Upper lobe of left lung (tissue), 6 donors: ENCODE measurements at regions not wholly inside any gene's neighbourhood (a gene's known extent, or its start where the extent isn't known, plus 50 kb on each side); places are given as distances from the start of the nearest gene placed in this dataset.

Experiments used
- ATAC-seq, 2 donors: fragments of 200-7000 bp; cut with Tn5 transposase; one replicate each; pipeline ENCODE4 v1.9.1; 2022; ENCODE audit warnings: mild to moderate bottlenecking in 2 of 2, moderate library complexity in 2 of 2; ENCODE audit not compliant: low FRiP score in 2 of 2
- DNase-seq, 2 donors: peaks; one replicate each; pipeline ENCODE4 v3.0.0-alpha.2; 2019 to 2020
- H3K27ac ChIP-seq, 4 donors: fragments of 200-600 bp; sonication (generic); one replicate each; pipeline ENCODE4 v1.5.1; 2016 to 2019
- H3K27me3 ChIP-seq, 4 donors: fragments of 200-600 bp; sonication (generic); one replicate each; pipeline ENCODE4 v1.5.1; 2017 to 2019
- H3K36me3 ChIP-seq, 4 donors: fragments of 200-600 bp; sonication (generic); one replicate each; pipeline ENCODE4 v1.5.1; 2016 to 2019
- H3K4me1 ChIP-seq, 4 donors: fragments of 200-600 bp; sonication (generic); one replicate each; pipeline ENCODE4 v1.5.1; 2018 to 2019
- H3K4me3 ChIP-seq, 4 donors: fragments of 200-600 bp; sonication (generic); one replicate each; pipeline ENCODE4 v1.5.1; 2017 to 2019; ENCODE audit warnings: mild to moderate bottlenecking in 2 of 4, moderate library complexity in 1 of 4
- H3K9me3 ChIP-seq, 4 donors: fragments of 200-600 bp; sonication (generic); one replicate each; pipeline ENCODE4 v1.5.1; 2018 to 2019
- EP300 ChIP-seq, 4 donors: sonication (generic); formaldehyde crosslinking; IDR thresholded peaks; one replicate each; pipeline ENCODE4 v1.5.1; 2017; ENCODE audit warnings: antibody characterized with exemption in 4 of 4, control low read depth in 2 of 4
- POLR2A ChIP-seq, 4 donors: fragments of 450-650 bp; IDR thresholded peaks; one replicate each; pipeline ENCODE4 v1.5.1; 2016 to 2017; ENCODE audit warnings: antibody characterized with exemption in 4 of 4, mild to moderate bottlenecking in 2 of 4
- POLR2AphosphoS5 ChIP-seq, 2 donors: sonication (generic); formaldehyde crosslinking; IDR thresholded peaks; one replicate each; pipeline ENCODE4 v1.5.1; 2017; ENCODE audit warnings: antibody characterized with exemption in 2 of 2
- WGBS, 2 donors: methylation state at CpG; one replicate each; pipeline ENCODE4 v1.1.5; 2017 to 2018; 5-methylcytosine and 5-hydroxymethylcytosine counted together
- TF ChIP-seq, protein P1 (sequence below), 6 experiments: fragments of 450-650 bp in 4 of 6; fragments of 200-600 bp in 2 of 6; sonication (generic) in 2 of 6; IDR thresholded peaks; one replicate each; pipeline ENCODE4 v1.5.1; 2016 to 2019; ENCODE audit warnings: antibody characterized with exemption in 6 of 6
- donor health status: DM: no; HTN: no; CAD: no; lungs with moderate emphysema.
- donor health status: DM: no; HTN: yes; CAD: no; lungs with severe emphysema.

DNA sequence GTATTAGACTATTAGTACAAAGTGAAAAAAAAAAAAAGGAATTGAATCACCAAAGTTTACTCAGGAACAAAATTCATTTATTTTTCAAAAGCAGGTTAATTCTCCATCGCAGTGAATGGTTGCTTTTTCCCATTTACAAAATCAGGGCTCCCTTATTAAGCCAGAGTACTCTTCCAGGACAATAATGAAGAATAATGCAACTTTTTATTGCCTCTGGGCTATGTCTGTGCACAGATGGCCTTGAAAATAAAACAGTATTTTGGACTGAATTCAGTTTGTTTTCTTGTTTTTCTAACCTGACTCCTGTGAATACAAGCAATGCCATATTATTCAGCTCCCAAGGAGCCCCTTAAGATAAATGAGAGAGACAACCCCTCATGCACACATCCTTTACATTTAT lies 246.8 kb downstream of the KCNS3 start:
- ATAC-seq (no peak), DNase-seq (no peak)
- Histone ChIP-seq H3K4me1 (no peaks in the 10 kb centered on the region), H3K4me3 (no peak overlapping the region), H3K36me3 (no peaks in the 10 kb centered on the region), H3K27ac (no peak overlapping the region), H3K27me3 (no peaks in the 10 kb centered on the region), H3K9me3 (no peaks in the 10 kb centered on the region)
- 84 to 93% methylated on average over 1 of the region's 1 CpG for WGBS, 2 donors
- TF ChIP-seq EP300 (IDR thresholded peaks at IDR 0.05) = no peak
- no peak for TF ChIP-seq POLR2A (IDR thresholded peaks at IDR 0.05)
- TF ChIP-seq POLR2AphosphoS5 (IDR thresholded peaks at IDR 0.05) = no peak
- TF ChIP-seq, protein P1, sequence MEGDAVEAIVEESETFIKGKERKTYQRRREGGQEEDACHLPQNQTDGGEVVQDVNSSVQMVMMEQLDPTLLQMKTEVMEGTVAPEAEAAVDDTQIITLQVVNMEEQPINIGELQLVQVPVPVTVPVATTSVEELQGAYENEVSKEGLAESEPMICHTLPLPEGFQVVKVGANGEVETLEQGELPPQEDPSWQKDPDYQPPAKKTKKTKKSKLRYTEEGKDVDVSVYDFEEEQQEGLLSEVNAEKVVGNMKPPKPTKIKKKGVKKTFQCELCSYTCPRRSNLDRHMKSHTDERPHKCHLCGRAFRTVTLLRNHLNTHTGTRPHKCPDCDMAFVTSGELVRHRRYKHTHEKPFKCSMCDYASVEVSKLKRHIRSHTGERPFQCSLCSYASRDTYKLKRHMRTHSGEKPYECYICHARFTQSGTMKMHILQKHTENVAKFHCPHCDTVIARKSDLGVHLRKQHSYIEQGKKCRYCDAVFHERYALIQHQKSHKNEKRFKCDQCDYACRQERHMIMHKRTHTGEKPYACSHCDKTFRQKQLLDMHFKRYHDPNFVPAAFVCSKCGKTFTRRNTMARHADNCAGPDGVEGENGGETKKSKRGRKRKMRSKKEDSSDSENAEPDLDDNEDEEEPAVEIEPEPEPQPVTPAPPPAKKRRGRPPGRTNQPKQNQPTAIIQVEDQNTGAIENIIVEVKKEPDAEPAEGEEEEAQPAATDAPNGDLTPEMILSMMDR (IDR thresholded peaks at IDR 0.05) = no peak

DNA sequence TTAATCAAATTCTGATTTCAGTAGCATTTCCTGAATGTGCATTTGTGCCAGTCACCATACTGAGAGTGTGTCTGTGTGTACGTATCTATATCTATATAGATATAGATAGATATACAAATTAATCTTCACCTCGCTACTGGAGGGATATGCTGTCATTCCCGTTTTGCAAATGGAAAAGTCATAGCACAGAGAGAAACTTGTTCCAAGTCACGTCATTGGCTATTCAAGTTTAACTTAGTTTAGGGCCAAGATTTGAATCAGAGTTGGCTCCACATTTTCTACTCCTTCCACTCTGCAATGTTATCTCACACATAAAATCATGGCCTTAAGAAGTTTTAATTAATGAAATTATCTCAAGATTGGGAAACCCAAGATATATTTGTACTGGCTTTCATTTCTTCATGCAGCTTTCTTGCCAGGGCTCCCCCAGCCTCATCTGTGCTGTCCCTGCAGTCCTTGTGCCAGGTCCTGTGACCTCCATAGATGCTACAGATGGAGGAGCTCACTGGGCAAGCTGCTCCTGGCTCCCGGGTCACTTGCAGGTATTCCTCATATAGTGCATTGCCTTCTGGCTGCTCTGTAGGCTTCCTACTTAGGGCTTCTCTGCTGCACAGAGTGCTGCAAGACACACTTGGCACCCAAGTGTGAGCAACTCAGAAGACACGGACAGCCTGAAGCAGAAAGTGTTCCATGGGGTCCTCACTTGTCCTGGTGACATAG lies 245.8 kb downstream of the KCNS3 start:
- H3K9me3 ChIP-seq = no peaks in the 10 kb centered on the region
- WGBS, 2 donors = 69 to 75% methylated on average over 5 to 6 of the region's 6 CpGs
- H3K27ac ChIP-seq = no peak overlapping the region
- ATAC-seq = no peak
- H3K4me3 ChIP-seq = no peak overlapping the region
- DNase-seq = no peak
- TF ChIP-seq POLR2AphosphoS5 (IDR thresholded peaks at IDR 0.05) = no peak
- no peak for TF ChIP-seq EP300 (IDR thresholded peaks at IDR 0.05)
- TF ChIP-seq POLR2A (IDR thresholded peaks at IDR 0.05) = no peak
- TF ChIP-seq, protein P1 (IDR thresholded peaks at IDR 0.05) = no peak
- H3K36me3 ChIP-seq = no peaks in the 10 kb centered on the region
- no peaks in the 10 kb centered on the region for H3K27me3 ChIP-seq
- no peaks in the 10 kb centered on the region for H3K4me1 ChIP-seq

DNA sequence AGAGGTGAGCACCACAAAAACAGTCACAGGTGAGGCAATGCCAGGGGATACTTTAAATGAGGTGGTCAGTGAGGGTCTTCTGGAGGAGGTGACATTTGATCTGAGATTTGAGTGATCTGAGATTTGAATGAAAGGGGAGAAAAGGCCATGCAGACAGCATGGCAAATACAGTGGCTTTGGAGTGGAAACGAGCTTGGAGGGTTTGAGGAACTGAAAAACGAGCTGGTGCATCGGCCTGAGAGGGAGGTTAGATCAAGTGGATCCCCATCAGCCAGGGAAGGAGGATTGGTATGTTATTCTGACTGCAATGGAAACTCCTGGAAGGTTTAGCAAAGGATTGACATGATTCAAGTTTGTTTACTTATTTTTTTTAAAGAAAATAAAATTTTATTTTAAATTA lies 245.1 kb downstream of the KCNS3 start:
- 56 to 65% methylated on average over 3 of the region's 3 CpGs for WGBS, 2 donors
- Histone ChIP-seq H3K4me3 (no peak overlapping the region), H3K9me3 (no peaks in the 10 kb centered on the region), H3K36me3 (no peaks in the 10 kb centered on the region), H3K4me1 (no peaks in the 10 kb centered on the region), H3K27ac (no peak overlapping the region), H3K27me3 (no peaks in the 10 kb centered on the region)
- no peak for DNase-seq
- ATAC-seq = no peak
- TF ChIP-seq POLR2AphosphoS5 (IDR thresholded peaks at IDR 0.05) (no peak), EP300 (IDR thresholded peaks at IDR 0.05) (no peak), POLR2A (IDR thresholded peaks at IDR 0.05) (no peak)
- TF ChIP-seq, protein P1 (IDR thresholded peaks at IDR 0.05) = no peak

DNA sequence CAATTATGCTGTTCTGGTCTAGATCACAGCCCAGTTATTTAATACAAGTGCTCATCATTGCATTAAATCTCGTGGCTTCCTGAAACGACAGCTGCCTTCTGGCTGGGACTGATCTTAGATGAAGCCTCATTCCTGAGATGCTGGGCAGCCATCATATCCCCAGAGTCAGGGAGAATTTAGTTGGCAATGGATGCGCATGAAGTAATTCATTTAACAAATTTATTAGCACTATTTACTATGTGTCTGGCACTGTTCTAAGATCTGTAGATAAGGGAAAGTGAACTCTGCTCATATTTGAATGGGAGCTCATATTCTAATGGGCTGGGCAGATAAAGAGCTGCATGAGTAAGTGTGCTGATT lies 244.7 kb downstream of the KCNS3 start:
- no peak for ATAC-seq
- WGBS, 2 donors = 57 to 59% methylated on average over 3 of the region's 3 CpGs
- Histone ChIP-seq H3K36me3 (no peaks in the 10 kb centered on the region), H3K9me3 (no peaks in the 10 kb centered on the region), H3K27me3 (no peaks in the 10 kb centered on the region), H3K4me1 (no peaks in the 10 kb centered on the region), H3K27ac (no peak overlapping the region), H3K4me3 (no peak overlapping the region)
- TF ChIP-seq POLR2AphosphoS5 (IDR thresholded peaks at IDR 0.05) (no peak), POLR2A (IDR thresholded peaks at IDR 0.05) (no peak), EP300 (IDR thresholded peaks at IDR 0.05) (no peak)
- TF ChIP-seq, protein P1 (IDR thresholded peaks at IDR 0.05) = no peak
- DNase-seq = no peak

DNA sequence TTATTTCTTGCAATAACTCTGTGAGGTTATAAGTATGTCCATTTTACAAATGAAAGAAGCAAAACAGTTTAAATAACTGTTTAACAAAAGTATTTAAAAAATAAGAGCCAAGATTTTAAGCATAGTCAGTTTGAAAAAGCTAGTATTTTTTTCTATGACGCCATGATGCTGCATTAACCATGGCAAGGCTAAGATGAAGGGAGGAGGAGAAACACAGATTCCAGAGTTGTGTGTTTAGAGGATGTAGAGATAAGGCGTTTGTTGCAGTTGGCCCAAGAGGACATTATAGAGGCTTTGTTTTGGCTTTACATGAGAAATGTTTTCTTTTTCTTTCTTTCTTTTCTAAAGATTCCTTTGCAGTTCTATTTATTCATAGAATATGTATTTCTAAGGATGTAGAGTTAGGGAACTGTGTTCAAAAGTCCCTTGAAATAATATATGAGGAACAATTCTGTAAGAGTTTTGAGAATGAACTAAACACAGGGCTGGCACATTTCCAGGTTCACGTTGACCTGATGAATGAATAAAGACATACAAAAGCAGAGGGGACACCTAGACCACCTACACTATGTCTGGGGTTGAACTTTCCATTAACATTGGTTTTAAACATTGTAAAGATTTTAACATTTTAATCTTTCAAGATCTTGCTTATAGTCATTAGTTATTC lies 244.2 kb downstream of the KCNS3 start:
- H3K4me3 ChIP-seq = no peak overlapping the region
- H3K27me3 ChIP-seq = no peaks in the 10 kb centered on the region
- TF ChIP-seq POLR2AphosphoS5 (IDR thresholded peaks at IDR 0.05) (no peak), EP300 (IDR thresholded peaks at IDR 0.05) (no peak), POLR2A (IDR thresholded peaks at IDR 0.05) (no peak)
- TF ChIP-seq, protein P1 (IDR thresholded peaks at IDR 0.05) = no peak
- no peak for DNase-seq
- H3K9me3 ChIP-seq = no peaks in the 10 kb centered on the region
- ATAC-seq = no peak
- 56 to 59% methylated on average over 3 of the region's 3 CpGs for WGBS, 2 donors
- H3K36me3 ChIP-seq = no peaks in the 10 kb centered on the region
- H3K27ac ChIP-seq = no peak overlapping the region
- no peaks in the 10 kb centered on the region for H3K4me1 ChIP-seq
